ENCODE measurements at regions not wholly inside any gene's neighbourhood (a gene's known extent, or its start where the extent isn't known, plus 50 kb on each side); places are given as distances from the start of the nearest gene placed in this dataset.

- H3K27me3 ChIP-seq (replicated peaks in 1 of 4; ENCODE audit: control insufficient read depth in 3 of 4, extremely low read depth in 1 of 4, insufficient read depth in 3 of 4, low read length in 3 of 4): no peaks in the 10 kb centered on the region
- H3K4me1 ChIP-seq (replicated peaks in 1 of 4; ENCODE audit: control insufficient read depth in 3 of 4, insufficient read depth in 4 of 4, low read length in 3 of 4): peaks cover 0 to 2% (median under 1%) of the 10 kb centered on the region in 4 experiments; a peak in 3 of 7 replicates
- H3K79me2 ChIP-seq (ENCODE audit: control insufficient read depth in 1 of 2, insufficient read depth in 2 of 2, low read length in 2 of 2): no peaks in the 10 kb centered on the region
- H2BK15ac ChIP-seq (ENCODE audit: low read length): no peak overlapping the region
- H3K9ac ChIP-seq (replicated peaks in 1 of 4; ENCODE audit: extremely low read depth in 1 of 4, low read depth in 3 of 4, low read length in 3 of 4): no peak overlapping the region
- H3K4ac ChIP-seq (replicated peaks; ENCODE audit: insufficient read length, low read depth, low read length): no peak overlapping the region
- H2BK120ac ChIP-seq (replicated peaks; ENCODE audit: low read depth, low read length): no peak overlapping the region
- WGBS, 2 experiments (ENCODE audit: extremely low coverage in 1 of 2, insufficient coverage in 1 of 2, insufficient read length in 1 of 2, insufficient replicate concordance in 2 of 2, low coverage in 1 of 2, low lambda C conversion rate in 2 of 2, missing lambda C conversion rate in 1 of 2): 92% methylated on average over 3 of the region's 3 CpGs; no CpG with 5 or more reads in 1 of the 2 experiments
- FAIRE-seq (no peak), DNase-seq (ENCODE audit: low read depth in 1 of 2, low spot score in 2 of 2) (no peak)
- no peaks in the 10 kb centered on the region for H4K20me1 ChIP-seq (replicated peaks in 1 of 2; ENCODE audit: control insufficient read depth in 1 of 2, insufficient read depth in 2 of 2, low read length in 2 of 2)
- no peak overlapping the region for H3K56ac ChIP-seq (replicated peaks; ENCODE audit: insufficient read length, low read depth, low read length)
- H3K4me3 ChIP-seq (ENCODE audit: extremely low read depth in 1 of 4, insufficient read depth in 2 of 4, low read depth in 3 of 4, low read length in 4 of 4): no peak overlapping the region
- POLR2A ChIA-PET (ENCODE audit: partially characterized antibody): no interaction called here
- H4K91ac ChIP-seq (replicated peaks; ENCODE audit: insufficient read length, low read length): no peak overlapping the region
- H3K79me1 ChIP-seq (ENCODE audit: low read depth, low read length): no peaks in the 10 kb centered on the region
- H3K14ac ChIP-seq (ENCODE audit: insufficient read length): no peak overlapping the region
- no peaks in the 10 kb centered on the region for H3K23me2 ChIP-seq (ENCODE audit: low read depth, low read length)
- H2BK12ac ChIP-seq (ENCODE audit: low read depth, low read length): no peak overlapping the region
- no peak overlapping the region for H2BK5ac ChIP-seq (ENCODE audit: low read depth, low read length)
- H3K18ac ChIP-seq (ENCODE audit: extremely low read depth, low read length): no peak overlapping the region
- CTCF ChIA-PET (ENCODE audit: partially characterized antibody): interaction anchor here (0.7 to 1.1 kb wide), 3 partner anchors 10 to 40 kb away, joined by 3 to 4 read pairs (median 3); no protein-coding TSS in a partner anchor
- H4K5ac ChIP-seq (ENCODE audit: insufficient read length, low read depth, low read length): no peak overlapping the region
- H2AFZ ChIP-seq (ENCODE audit: low read length): no peak overlapping the region
- no peaks in the 10 kb centered on the region for H3K36me3 ChIP-seq (ENCODE audit: control insufficient read depth in 2 of 4, insufficient read depth in 4 of 4, low read length in 3 of 4)
- no peak overlapping the region for H2AK5ac ChIP-seq (ENCODE audit: low read depth, low read length)
- H2BK20ac ChIP-seq (ENCODE audit: low read length): no peak overlapping the region
- TF ChIP-seq PHF8 (conservative IDR thresholded peaks at IDR 0.05; ENCODE audit: low read depth, low read length): no peak
- H4K8ac ChIP-seq (ENCODE audit: extremely low read depth, insufficient read depth, low read length): no peak overlapping the region
- no peak overlapping the region for H3K4me2 ChIP-seq (ENCODE audit: insufficient read depth in 1 of 2, low read depth in 2 of 2, low read length in 2 of 2)
- no peak overlapping the region for H3K27ac ChIP-seq (ENCODE audit: low read depth, low read length)
- H3K23ac ChIP-seq (ENCODE audit: insufficient read length): no peak overlapping the region
- peaks cover 7% of the 10 kb centered on the region in 2 experiments; a peak in 2 of 4 replicates for H3K9me3 ChIP-seq (ENCODE audit: insufficient read depth in 2 of 2, low read depth in 1 of 2, low read length in 1 of 2)
Observed at GRCh38 chr7:115177823-115178222, 255.9 kb downstream of the MDFIC start.
